DMS114 treated with DMSO at 0.1 percent for 48 hours (cell line): ENCODE measurements at regions not wholly inside any gene's neighbourhood (a gene's known extent, or its start where the extent isn't known, plus 50 kb on each side); places are given as distances from the start of the nearest gene placed in this dataset.
"Not testable (repeated sequence)": the region's sequence is repeated elsewhere in the genome, so short reads cannot be mapped to it uniquely, and the experiment has no call there.

ENCODE experiments used
- DNase-seq: peaks from one replicate; lab custom pipeline; 2025; ENCODE audit not compliant: unreplicated experiment; lab: John Stamatoyannopoulos, UW

DNA sequence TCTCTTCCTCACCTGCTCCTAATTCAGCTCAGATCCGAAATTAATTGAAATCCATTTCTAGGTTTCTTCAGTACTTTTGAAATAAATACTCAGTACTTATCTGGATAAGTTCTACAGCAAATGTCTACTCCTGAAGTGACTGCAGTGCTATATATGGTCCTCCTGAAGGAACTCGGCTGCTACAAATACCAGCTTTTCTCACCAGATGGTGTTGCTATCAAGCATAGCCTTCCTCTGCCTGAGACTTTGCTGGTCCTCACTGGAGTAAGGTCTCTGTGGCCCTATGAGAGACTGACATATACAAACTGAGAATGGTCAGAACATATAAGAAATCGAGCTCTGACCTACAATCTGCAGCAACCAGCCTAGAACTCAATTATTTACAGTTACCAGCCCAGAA, 161.6 kb downstream of the NDFIP2 start:
- no peak for DNase-seq

DNA sequence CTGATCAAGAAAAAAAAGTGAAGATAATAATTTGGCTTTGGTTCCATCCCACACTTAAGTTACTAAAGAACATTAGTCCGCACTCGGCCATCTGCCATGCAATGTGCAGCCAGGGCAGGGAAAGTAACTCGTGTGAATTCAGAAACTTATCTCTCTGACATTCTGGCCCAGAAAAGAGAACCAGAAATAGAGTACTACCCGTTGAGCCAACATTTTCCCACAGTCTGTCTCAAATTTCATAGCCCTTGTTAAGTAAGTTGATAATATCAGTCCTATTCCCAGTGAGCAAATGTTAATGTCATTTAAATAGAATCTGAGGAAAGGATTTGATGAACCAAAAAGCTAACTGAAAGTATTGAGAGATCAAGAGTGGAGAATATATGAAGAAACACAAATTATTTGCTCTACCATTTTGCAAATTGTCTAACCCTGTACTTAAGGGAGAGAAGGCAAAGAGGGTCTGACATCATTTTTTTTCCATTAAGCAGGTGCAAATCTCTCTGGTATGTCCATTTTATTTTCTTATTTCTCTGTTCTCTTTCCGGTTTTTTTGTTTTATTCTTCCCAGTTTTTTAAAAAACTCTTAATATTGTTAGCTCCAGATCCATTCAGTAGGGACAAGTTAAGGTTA, 156.3 kb downstream of the NDFIP2 start:
- DNase-seq: no peak

DNA sequence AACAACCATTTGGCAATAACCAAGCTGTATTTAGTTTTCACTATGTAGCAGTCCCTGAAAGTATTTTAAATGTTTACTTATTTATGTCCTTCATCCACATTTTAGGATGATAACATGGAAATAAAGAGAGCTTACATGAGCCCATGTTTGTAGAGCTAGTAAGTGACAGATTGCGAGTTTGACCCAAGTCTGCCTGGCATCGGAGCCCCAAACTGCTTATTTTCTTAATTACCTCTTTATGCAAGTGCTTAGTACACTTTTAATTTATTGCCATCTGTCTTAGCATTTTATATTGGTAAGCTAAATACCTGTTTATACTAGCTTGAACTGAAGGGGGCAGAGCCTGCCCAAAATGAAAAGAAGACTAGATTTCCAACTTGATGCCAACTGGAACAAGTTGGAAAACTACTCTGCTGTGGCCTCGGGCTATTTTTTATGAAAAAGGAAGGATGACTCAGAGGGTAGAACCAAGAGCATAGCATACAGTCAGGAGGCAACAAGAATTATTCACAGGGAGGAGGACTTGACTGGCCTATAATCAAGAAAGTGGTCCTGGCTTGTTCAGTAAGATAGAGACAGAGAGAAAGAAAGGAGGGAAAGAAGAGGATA, 150.2 kb downstream of the NDFIP2 start:
- DNase-seq: no peak

DNA sequence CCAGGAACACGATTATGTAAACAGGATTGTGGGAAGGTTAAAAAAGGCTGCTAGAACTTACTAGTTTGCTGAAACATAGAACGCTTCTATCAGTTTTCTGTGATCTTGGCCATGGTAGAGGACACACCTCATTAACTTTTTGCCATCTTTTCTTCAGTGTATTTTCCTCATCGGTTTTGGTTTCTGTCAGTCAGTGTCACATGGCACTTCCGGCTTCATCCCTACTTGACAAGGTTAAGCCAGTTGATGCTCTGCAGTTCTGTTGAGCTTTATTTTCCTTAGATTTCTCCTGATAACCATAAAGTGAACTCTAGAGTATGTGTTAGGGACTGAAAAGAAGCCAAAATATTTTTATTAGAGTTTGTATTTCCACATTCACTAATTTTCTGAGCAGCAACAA, 147.5 kb downstream of the NDFIP2 start:
- DNase-seq: no peak

DNA sequence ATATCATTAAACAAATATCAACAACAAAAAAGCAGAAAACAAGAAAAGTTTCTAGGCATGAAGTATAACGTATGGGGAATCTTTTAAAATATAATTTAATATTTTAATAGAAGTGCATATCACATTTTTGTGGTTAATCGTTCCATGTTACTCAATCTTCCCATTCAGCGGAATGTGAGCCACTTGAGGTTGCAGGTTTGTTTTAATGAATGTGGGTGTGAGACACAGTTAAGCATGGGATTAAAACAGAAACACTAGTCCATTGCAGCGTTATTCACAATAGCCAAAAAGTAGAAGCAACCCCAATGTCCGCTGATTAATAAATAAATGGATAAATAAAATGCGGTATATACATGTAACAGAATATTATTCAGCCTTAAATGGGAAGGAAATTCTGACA, 146.0 kb downstream of the NDFIP2 start:
- no peak for DNase-seq

DNA sequence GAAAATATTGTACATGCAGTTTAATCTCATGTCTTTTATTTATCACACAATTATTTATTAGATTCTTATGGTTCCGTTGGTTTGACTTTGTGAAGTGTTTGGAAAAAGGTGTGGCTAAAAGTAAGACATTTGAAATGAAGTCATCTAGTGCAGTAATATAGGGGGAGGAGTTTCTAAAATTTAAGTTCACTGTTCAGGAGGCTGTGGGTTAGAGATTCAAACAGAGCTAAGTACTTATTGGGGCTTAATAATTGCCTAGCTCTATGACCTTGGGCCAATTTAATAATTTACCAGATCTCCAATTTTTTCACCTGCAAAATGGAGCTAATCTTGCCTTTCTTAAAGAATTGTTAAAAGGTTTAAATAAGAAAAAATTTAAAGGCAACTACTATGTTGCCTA, 144.6 kb downstream of the NDFIP2 start:
- no peak for DNase-seq

DNA sequence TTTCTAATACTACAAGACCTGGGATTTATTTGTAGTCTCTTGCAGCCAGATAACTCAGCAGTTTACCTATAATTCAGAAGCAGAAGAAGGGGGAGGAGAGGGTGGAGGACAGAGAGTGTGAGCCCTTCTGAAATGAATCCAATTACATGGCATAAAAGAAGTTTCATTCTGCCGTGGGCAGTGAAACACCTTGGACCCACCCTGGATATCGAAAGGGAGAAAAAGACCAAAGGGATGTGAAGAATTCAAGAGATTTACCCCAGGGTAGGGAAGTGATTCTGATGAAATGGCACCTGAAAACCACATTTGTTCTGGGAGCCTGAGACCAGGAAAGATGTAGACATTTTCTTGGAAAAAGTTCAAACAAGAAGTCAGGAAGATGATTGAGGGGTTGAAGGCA, 140.9 kb downstream of the NDFIP2 start:
- DNase-seq: no peak

DNA sequence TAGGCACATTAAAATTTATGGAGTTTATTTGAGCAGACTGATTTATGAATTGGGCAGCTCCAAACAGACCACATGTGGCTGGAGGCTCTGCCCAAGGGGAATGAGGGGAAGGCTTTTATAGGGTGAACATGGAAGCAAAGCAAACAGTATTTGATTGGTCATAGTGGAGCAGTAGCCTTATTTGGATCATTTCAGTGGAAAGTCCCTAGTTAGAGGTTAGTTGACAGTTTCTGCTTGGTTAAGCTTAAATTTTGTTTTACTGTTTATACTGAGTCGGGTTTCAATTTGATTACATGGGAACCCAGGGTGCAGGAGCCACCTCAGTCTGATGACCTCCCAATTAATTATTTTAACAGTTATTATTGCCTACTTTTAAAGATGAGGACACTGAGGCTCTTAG, 140.5 kb downstream of the NDFIP2 start:
- DNase-seq: no peak

DNA sequence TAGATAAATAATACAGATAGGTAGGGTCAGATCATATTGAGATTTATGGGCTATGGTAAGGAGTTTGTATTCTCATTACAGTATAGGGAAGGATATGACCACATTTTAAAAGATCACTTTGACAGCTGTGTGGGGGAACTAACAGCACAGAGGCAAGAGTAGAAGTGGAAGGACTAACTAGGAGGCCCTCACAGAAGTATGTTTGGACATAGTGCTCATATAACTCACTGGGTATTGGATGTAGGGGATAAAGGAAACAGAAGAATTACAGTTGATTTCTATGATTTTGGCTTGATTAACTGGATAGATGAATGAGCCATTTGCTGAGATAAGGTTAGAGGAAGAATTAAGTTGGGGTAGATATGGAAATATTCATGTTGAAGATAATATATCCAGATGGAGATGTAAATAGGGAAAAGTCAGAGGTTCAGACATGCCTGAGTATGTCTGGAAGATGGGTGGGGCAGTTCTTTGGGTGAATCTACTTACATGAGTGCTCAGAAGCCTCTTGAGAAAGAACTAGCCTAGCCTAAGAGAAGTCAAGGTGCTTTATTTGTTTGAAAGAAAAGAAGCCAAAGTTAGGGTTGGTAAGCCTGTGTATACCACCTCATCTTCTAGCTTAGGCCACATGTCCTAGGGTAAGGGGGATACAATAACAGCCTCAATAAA, 133.4 kb downstream of the NDFIP2 start:
- DNase-seq: no peak

DNA sequence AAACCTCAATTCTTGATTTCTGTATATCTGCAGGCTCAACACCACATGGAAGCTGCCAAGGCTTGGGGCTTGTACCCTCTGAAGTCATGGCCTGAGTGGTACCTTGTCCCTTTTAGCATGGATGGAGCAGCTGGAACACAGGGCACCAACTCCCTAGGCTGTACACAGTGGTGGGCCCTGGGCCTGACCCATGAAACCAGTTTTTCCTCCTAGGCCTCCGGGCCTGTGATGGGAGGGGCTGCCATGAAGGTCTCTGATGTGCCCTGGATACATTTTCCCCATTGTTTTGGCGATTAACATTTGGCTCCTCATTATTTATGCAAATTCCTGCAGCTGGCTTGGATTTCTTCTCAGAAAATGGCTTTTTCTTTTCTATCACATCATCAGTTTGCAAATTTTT, 131.6 kb downstream of the NDFIP2 start:
- no peak for DNase-seq

DNA sequence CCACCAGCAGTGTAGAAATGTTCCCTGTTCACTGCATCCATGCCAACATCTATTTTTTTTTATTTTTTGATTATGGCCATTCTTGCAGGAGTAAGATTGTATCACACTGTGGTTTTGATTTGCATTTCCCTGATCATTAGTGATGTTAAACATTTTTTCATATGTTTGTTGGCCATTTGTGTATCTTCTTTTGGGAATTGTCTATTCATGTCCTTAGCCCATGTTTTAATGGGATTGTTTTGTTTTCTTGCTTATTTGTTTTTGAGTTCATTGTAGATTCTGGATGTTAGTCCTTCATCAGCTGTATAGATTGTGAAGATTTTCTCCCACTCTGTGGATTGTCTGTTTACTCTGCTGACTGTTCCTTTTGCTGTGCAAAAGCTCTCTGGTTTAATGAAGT, 126.9 kb downstream of the NDFIP2 start:
- not testable (repeated sequence) for DNase-seq
